Chondrocyte (in vitro differentiated cells): ENCODE measurements at regions not wholly inside any gene's neighbourhood (a gene's known extent, or its start where the extent isn't known, plus 50 kb on each side); places are given as distances from the start of the nearest gene placed in this dataset.

ENCODE experiments used
- DNase-seq: peaks from one replicate; pipeline ENCODE4 v3.0.0; 2021; ENCODE audit warnings: mixed read lengths, low spot score
- H3K27ac Mint-ChIP-seq: one replicate; pipeline ENCODE4 v1.8.0; 2021; ENCODE audit warnings: mild to moderate bottlenecking, moderate library complexity, mixed read lengths; ENCODE audit not compliant: unreplicated experiment
- H3K27me3 Mint-ChIP-seq: 2 replicates; pipeline ENCODE4 v1.8.0; 2021; ENCODE audit warnings: low read depth, mixed read lengths
- H3K36me3 Mint-ChIP-seq: 2 replicates; pipeline ENCODE4 v1.8.0; 2021; ENCODE audit warnings: low read depth, mixed read lengths
- H3K4me1 Mint-ChIP-seq: 2 replicates; pipeline ENCODE4 v1.8.0; 2021; ENCODE audit warnings: low read depth, mild to moderate bottlenecking, mixed read lengths
- H3K4me3 Mint-ChIP-seq: one replicate; pipeline ENCODE4 v1.8.0; 2021; ENCODE audit warnings: mild to moderate bottlenecking, moderate library complexity, mixed read lengths; ENCODE audit not compliant: unreplicated experiment
- H3K9me3 Mint-ChIP-seq: 2 replicates; pipeline ENCODE4 v1.8.0; 2021; ENCODE audit warnings: low read depth, mixed read lengths
- TF ChIP-seq, protein P1 (sequence below): fragments of 200-600 bp; sonication (generic); IDR thresholded peaks from 2 replicates; pipeline ENCODE4 v1.5.0; 2021; ENCODE audit warnings: antibody characterized with exemption, mild to moderate bottlenecking, moderate library complexity

DNA sequence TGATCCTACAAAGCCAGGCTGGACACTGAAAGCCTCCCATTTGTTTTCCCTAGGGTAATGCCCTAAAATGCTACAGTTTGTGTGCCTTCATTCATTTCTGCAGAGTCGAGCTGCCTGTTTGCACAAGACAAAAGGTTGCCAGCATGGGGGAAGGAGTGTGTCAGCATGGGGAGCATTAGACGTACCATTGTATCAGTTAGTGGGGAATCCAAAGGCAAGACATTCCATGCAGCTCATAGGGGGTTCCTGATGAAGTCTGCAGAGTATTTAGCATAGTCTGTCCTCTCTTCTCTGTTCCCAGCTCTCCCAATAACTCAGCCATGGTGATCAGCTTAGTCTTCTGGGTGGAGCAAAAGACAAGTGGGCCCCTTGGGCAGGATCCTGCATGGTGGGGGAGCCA lies 276.9 kb upstream of the PCDH7 start:
- Mint-ChIP-seq H3K9me3 (no peaks in the 10 kb centered on the region), H3K4me3 (no peak overlapping the region), H3K27me3 (peaks cover 4% of the 10 kb centered on the region), H3K4me1 (no peaks in the 10 kb centered on the region), H3K36me3 (no peaks in the 10 kb centered on the region), H3K27ac (no peak overlapping the region)
- TF ChIP-seq, protein P1, sequence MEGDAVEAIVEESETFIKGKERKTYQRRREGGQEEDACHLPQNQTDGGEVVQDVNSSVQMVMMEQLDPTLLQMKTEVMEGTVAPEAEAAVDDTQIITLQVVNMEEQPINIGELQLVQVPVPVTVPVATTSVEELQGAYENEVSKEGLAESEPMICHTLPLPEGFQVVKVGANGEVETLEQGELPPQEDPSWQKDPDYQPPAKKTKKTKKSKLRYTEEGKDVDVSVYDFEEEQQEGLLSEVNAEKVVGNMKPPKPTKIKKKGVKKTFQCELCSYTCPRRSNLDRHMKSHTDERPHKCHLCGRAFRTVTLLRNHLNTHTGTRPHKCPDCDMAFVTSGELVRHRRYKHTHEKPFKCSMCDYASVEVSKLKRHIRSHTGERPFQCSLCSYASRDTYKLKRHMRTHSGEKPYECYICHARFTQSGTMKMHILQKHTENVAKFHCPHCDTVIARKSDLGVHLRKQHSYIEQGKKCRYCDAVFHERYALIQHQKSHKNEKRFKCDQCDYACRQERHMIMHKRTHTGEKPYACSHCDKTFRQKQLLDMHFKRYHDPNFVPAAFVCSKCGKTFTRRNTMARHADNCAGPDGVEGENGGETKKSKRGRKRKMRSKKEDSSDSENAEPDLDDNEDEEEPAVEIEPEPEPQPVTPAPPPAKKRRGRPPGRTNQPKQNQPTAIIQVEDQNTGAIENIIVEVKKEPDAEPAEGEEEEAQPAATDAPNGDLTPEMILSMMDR: no peak
- no peak for DNase-seq

DNA sequence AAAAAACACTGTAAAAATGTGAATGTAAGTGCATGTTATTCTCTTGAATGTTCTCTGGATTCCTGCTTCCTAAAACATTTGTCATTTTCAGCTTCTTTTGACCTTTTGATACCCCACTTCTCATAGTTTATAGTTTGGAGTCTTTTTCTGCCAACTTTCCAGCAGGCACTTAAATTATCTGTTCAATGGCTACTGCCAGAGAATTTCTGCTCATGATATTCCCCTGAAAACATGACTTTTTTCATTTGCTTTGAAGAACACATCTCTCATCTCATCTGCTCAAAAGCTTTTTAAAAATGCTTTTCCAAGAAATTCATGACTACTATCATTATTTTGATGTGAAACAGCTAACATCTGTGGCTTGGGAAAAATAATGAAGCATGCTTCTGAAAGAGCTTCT lies 269.7 kb upstream of the PCDH7 start:
- Mint-ChIP-seq H3K27ac (no peak overlapping the region), H3K4me3 (no peak overlapping the region), H3K9me3 (peaks cover 12% of the 10 kb centered on the region), H3K36me3 (no peaks in the 10 kb centered on the region), H3K27me3 (no peaks in the 10 kb centered on the region), H3K4me1 (no peaks in the 10 kb centered on the region)
- TF ChIP-seq, protein P1: no peak
- DNase-seq: no peak

DNA sequence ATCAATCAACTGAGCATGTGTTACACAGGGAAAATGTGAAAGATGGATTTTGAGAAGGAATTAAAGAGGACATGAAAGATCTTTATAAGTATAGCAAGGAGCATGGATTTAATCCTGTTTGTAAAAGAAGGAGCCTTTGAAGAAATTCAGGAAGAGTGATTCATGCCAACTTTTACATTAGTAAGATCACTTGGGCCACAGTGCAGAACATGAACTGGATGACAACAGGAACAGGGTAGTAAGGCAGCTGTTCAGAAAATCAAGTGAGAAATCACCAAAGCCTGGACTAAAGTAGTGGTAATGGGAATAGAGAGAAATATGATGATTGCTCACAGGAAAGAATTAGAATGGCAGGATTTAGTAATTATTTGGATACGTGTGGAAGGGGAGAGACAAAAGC lies 265.7 kb upstream of the PCDH7 start:
- Mint-ChIP-seq H3K27me3 (no peaks in the 10 kb centered on the region), H3K36me3 (no peaks in the 10 kb centered on the region), H3K27ac (no peak overlapping the region)

DNA sequence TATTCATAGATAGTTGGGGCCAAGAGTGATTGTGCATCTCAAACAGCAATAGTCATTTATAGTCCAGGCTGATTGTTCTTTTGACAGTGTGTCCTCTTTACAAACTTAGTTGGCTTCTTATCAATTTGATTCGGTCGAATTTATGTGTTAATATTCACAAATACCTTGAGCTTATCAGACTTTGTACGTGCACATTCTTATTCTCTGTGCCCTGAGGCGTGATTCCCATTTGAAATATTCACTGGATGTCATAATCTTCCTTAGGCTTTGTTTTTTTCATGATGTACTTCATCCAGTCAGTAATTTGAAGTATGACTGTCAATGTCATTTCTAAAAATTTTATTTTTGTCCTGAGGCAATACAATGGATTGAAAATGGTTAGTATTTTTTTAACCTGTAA lies 263.5 kb upstream of the PCDH7 start:
- Mint-ChIP-seq H3K27ac (no peak overlapping the region), H3K36me3 (no peaks in the 10 kb centered on the region), H3K9me3 (peaks cover 19% of the 10 kb centered on the region), H3K27me3 (no peaks in the 10 kb centered on the region), H3K4me1 (no peaks in the 10 kb centered on the region), H3K4me3 (no peak overlapping the region)
- TF ChIP-seq, protein P1: no peak
- DNase-seq: no peak

More for the DNA sequence above, 265.7 kb upstream of the PCDH7 start:
- DNase-seq: no peak
- TF ChIP-seq, protein P1: no peak
- no peak overlapping the region for H3K4me3 Mint-ChIP-seq
- no peaks in the 10 kb centered on the region for H3K4me1 Mint-ChIP-seq
- H3K9me3 Mint-ChIP-seq: peaks cover 19% of the 10 kb centered on the region

DNA sequence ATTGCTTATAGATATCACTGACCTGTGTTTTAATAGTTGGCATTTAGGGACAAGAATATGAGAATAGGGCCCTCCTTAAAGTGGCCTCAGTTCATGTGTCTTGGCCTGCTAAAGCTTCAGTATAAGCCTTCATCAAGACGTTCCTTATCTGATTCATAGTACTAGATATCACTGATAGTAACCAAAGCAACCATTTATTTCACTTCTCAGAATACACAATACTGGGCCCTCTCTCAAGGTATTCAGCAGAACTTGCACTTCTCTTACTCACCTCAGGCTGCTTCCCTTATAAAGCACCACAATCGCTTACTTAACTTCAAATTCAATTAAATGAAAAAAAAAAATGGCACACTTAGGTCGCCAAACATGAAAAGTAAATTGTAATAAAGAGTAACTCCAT lies 259.4 kb upstream of the PCDH7 start:
- DNase-seq: no peak
- no peaks in the 10 kb centered on the region for H3K36me3 Mint-ChIP-seq
- H3K9me3 Mint-ChIP-seq: peaks cover 6% of the 10 kb centered on the region
- no peaks in the 10 kb centered on the region for H3K4me1 Mint-ChIP-seq
- no peak overlapping the region for H3K27ac Mint-ChIP-seq
- TF ChIP-seq, protein P1: no peak
- H3K4me3 Mint-ChIP-seq: no peak overlapping the region
- no peaks in the 10 kb centered on the region for H3K27me3 Mint-ChIP-seq
